K562 (cell line): ENCODE measurements at regions not wholly inside any gene's neighbourhood (a gene's known extent, or its start where the extent isn't known, plus 50 kb on each side); places are given as distances from the start of the nearest gene placed in this dataset.

Experiments
- ATAC-seq: fragments of 200-7000 bp; cut with Tn5 transposase; 3 replicates; pipeline ENCODE4 v1.9.1; 2020; ENCODE audit warnings: moderate library complexity
- BruUV-seq: library from RNA; stranded (reverse); fragments of 400-500 nt; replicated peaks from 2 replicates; lab custom pipeline; 2021; lab: Mats Ljungman, UMichigan
- CTCF ChIA-PET: fragments of 300-600 bp; formaldehyde crosslinking; extraction: SDS; loops from one replicate; lab custom pipeline; 2021; ENCODE audit warnings: low intra/inter-chr PET ratio; lab: Yijun Ruan, JAX
- POLR2A ChIA-PET: fragments of 300-600, 350-650 bp; sonication (Branson Sonifier 250); formaldehyde crosslinking; extraction: SDS; loops from one replicate; lab custom pipeline; 2021; ENCODE audit warnings: antibody characterized with exemption, inconsistent platforms; lab: Yijun Ruan, JAX
- DNase-seq, 4 experiments: peaks; one replicate each; pipeline versions ENCODE4 v3.0.0 to v3.0.0-alpha.2; 2011 to 2018; ENCODE audit warnings: low spot score in 3 of 4, mixed read lengths in 3 of 4; ENCODE audit errors: extremely low read depth in 1 of 4
- FAIRE-seq: peaks from 2 replicates; lab custom pipeline; 2011; peaks lifted over from hg19 to GRCh38; lab: Jason Lieb, UNC
- H2AFZ ChIP-seq: 2 replicates; pipeline ENCODE4 v1.6.0; 2011; ENCODE audit warnings: low read depth, low read length, control low read depth, inconsistent platforms
- H3K27ac ChIP-seq: fragments of 200-600 bp; 3 replicates; pipeline ENCODE4 v1.8.0; 2011; ENCODE audit warnings: low read depth, mild to moderate bottlenecking, control low read depth, inconsistent platforms, low read length, moderate library complexity, mixed read lengths; ENCODE audit errors: extremely low read depth
- H3K27me3 ChIP-seq, 2 experiments: fragments of 300-600 bp in 1 of 2; 2 replicates in 1 of 2; 3 replicates in 1 of 2; pipeline versions ENCODE4 v1.6.0 to v1.8.0; 2011; ENCODE audit warnings: inconsistent platforms in 2 of 2, low read length in 2 of 2, mild to moderate bottlenecking in 1 of 2, mixed read lengths in 1 of 2, moderate library complexity in 1 of 2; ENCODE audit not compliant: control insufficient read depth in 2 of 2, insufficient read depth in 2 of 2
- H3K36me3 ChIP-seq: fragments of 300-600 bp; 3 replicates; pipeline ENCODE4 v1.8.0; 2011; ENCODE audit warnings: mild to moderate bottlenecking, low read length, inconsistent platforms; ENCODE audit not compliant: control insufficient read depth, insufficient read depth
- H3K4me1 ChIP-seq, 2 experiments: fragments of 200-600 bp in 1 of 2; replicated peaks in 1 of 2; 2 replicates in 1 of 2; 3 replicates in 1 of 2; pipeline versions ENCODE4 v1.5.1 to v1.8.0; 2011; ENCODE audit warnings: inconsistent platforms in 2 of 2, low read length in 2 of 2, mild to moderate bottlenecking in 1 of 2, mixed read lengths in 1 of 2, moderate library complexity in 1 of 2; ENCODE audit not compliant: control insufficient read depth in 2 of 2, insufficient read depth in 2 of 2
- H3K4me2 ChIP-seq: 2 replicates; pipeline ENCODE4 v1.6.1; 2011; ENCODE audit warnings: low read length, control low read depth, inconsistent platforms, mixed read lengths; ENCODE audit not compliant: insufficient read depth
- H3K4me3 ChIP-seq: fragments of 200-600 bp; sonication (generic), shearing (Covaris generic); 2 replicates; pipeline ENCODE4 v1.5.1; 2016; ENCODE audit warnings: control low read depth, inconsistent platforms
- H3K79me2 ChIP-seq: fragments of 200-600 bp; 3 replicates; pipeline ENCODE4 v1.8.0; 2011; ENCODE audit warnings: low read length, inconsistent platforms; ENCODE audit not compliant: control insufficient read depth, insufficient read depth
- H3K9ac ChIP-seq, 2 experiments: 2 replicates each; pipeline versions ENCODE4 v1.6.0 to v1.6.1; 2011; ENCODE audit warnings: low read depth in 2 of 2, low read length in 2 of 2, control low read depth in 1 of 2, inconsistent platforms in 1 of 2, mild to moderate bottlenecking in 1 of 2, mixed read lengths in 1 of 2; ENCODE audit not compliant: insufficient read depth in 1 of 2
- H3K9me1 ChIP-seq: one replicate; pipeline ENCODE4 v1.6.0; 2011; ENCODE audit warnings: inconsistent platforms, mild to moderate bottlenecking, low read length, moderate library complexity; ENCODE audit not compliant: control insufficient read depth, insufficient read depth
- H3K9me3 ChIP-seq: replicated peaks from 2 replicates; pipeline ENCODE4 v1.5.1; 2011; ENCODE audit warnings: low read depth, low read length, inconsistent platforms; ENCODE audit not compliant: control insufficient read depth, insufficient read depth
- H4K20me1 ChIP-seq: replicated peaks from 2 replicates; pipeline ENCODE4 v1.6.1; 2011; ENCODE audit warnings: low read length, inconsistent platforms, mixed read lengths; ENCODE audit not compliant: control insufficient read depth, insufficient read depth
- CBX2 ChIP-seq: fragments of 200-600 bp; sonication (generic); IDR thresholded peaks from one replicate; pipeline ENCODE4 v1.6.1; 2012; ENCODE audit warnings: mild to moderate bottlenecking, low read length, inconsistent platforms; ENCODE audit not compliant: insufficient read depth, poor library complexity, severe bottlenecking
- FIP1L1 ChIP-seq: fragments of 200-400 bp; formaldehyde crosslinking; IDR thresholded peaks from 2 replicates; pipeline ENCODE4 v1.6.1; 2018; ENCODE audit warnings: mild to moderate bottlenecking, low read depth, low read length; ENCODE audit not compliant: poor library complexity, severe bottlenecking
- HDGF ChIP-seq: fragments of 450-650 bp; IDR thresholded peaks from 2 replicates; pipeline ENCODE4 v1.6.1; 2016
- NFIC ChIP-seq: fragments of 450-650 bp; IDR thresholded peaks from 2 replicates; pipeline ENCODE4 v1.6.1; 2017; ENCODE audit warnings: mild to moderate bottlenecking, inconsistent platforms
- NR3C1 ChIP-seq: sonication (generic); formaldehyde crosslinking; IDR thresholded peaks from 2 replicates; pipeline ENCODE4 v1.8.1; 2022; ENCODE audit warnings: missing genetic modification reagents
- RB1 ChIP-seq: fragments of 450-650 bp; IDR thresholded peaks from 2 replicates; pipeline ENCODE4 v1.6.1; 2017; ENCODE audit warnings: low read depth, mild to moderate bottlenecking
- SIN3A ChIP-seq, 2 experiments: fragments of 150-350 bp in 1 of 2; IDR thresholded peaks; 2 replicates each; pipeline ENCODE4 v1.6.1; 2011 to 2016; ENCODE audit warnings: borderline replicate concordance in 2 of 2, low read depth in 2 of 2, low read length in 2 of 2, mild to moderate bottlenecking in 2 of 2, moderate library complexity in 2 of 2; ENCODE audit not compliant: control insufficient read depth in 1 of 2
- SIRT6 ChIP-seq: IDR thresholded peaks from one replicate; pipeline ENCODE4 v1.6.1; 2012; ENCODE audit warnings: low read depth, mild to moderate bottlenecking, control low read depth, inconsistent platforms, low read length, moderate library complexity
- SMAD4 ChIP-seq: fragments of 250-450 bp; sonication (Bioruptor Pico); conservative IDR thresholded peaks from 2 replicates; pipeline ENCODE4 v1.8.0; 2021; ENCODE audit warnings: inconsistent platforms, mild to moderate bottlenecking, moderate library complexity
- SNRNP70 ChIP-seq: fragments of 200-400 bp; formaldehyde crosslinking; optimal IDR thresholded peaks from 2 replicates; pipeline ENCODE3; 2017; ENCODE audit warnings: low read depth, low read length
- SP1 ChIP-seq: sonication (generic); formaldehyde crosslinking; IDR thresholded peaks from 2 replicates; pipeline ENCODE4 v1.8.1; 2022; ENCODE audit warnings: mild to moderate bottlenecking, missing genetic modification reagents
- ZNF24 ChIP-seq: fragments of 450-650 bp; IDR thresholded peaks from 2 replicates; pipeline ENCODE4 v1.6.1; 2016
- ZNF347 ChIP-seq: fragments of 450-650 bp; formaldehyde crosslinking; IDR thresholded peaks from 2 replicates; pipeline ENCODE4 v1.4.0; 2020; ENCODE audit warnings: low read depth, mild to moderate bottlenecking, moderate library complexity
- ZNF668 ChIP-seq: fragments of 250-450 bp; sonication (Bioruptor Pico); IDR thresholded peaks from 2 replicates; pipeline ENCODE4 v1.8.0; 2022; ENCODE audit warnings: mild to moderate bottlenecking, inconsistent platforms
- WGBS: fragments of 100-300 bp; shearing (Covaris generic); methylation state at CpG from one replicate; pipeline ENCODE4 v1.1.6; 2016; ENCODE audit warnings: low coverage, mixed read lengths; ENCODE audit not compliant: insufficient coverage; ENCODE audit errors: missing lambda C conversion rate; 5-methylcytosine and 5-hydroxymethylcytosine counted together
- in situ Hi-C: fragments of 300-500 bp; cut with MboI; formaldehyde crosslinking; loops from 4 replicates; pipeline ENCODE4 v1.15.0; 2018; ENCODE audit warnings: inconsistent platforms, mixed read lengths
- intact Hi-C: fragments of 100-400 bp; cut with micrococcal nuclease; formaldehyde crosslinking; loops from 2 replicates; pipeline ENCODE4 v1.14.2; 2022
- TF ChIP-seq, protein P1 (sequence below), 2 experiments: fragments of 450-650 bp; IDR thresholded peaks; 2 replicates each; pipeline ENCODE4 v1.6.1; 2018; ENCODE audit warnings: mild to moderate bottlenecking in 2 of 2, low read depth in 1 of 2; ENCODE audit not compliant: partially characterized antibody in 2 of 2
- TF ChIP-seq, protein P2 (sequence below), 2 experiments: fragments of 450-650 bp; conservative IDR thresholded peaks; 2 replicates each; pipeline ENCODE4 v1.6.1; 2017; ENCODE audit warnings: mild to moderate bottlenecking in 2 of 2, moderate library complexity in 2 of 2
- TF ChIP-seq, protein P3 (sequence below): sonication (generic); IDR thresholded peaks from 2 replicates; pipeline ENCODE4 v1.6.1; 2016

DNA sequence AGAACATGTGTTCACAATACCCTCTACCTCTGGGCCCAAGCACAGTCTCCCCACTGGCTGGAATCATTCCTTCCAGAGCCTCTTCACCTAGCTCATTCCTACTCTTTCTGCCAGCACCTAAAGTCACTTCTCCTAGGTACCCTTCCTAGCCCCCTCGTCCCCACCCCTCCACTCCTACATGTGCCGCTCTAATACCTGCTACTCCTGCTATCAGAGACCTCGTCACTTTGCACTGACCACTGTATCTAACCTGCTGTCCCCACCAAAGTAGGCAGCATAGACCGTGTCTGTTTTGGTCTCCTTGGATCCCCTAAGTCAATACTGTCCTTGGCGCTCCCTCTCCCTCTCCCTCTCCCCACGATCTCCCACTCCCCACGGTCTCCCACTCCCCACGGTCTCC lies 53.2 kb upstream of the PKDCC start:
- ATAC-seq (no peak), FAIRE-seq (no peak), DNase-seq (no peak)
- TF ChIP-seq NFIC (no peak), ZNF668 (CRISPR knock-in tag) (no peak), SMAD4 (CRISPR knock-in tag) (no peak), SP1 (CRISPR knock-in tag) (no peak), HDGF (no peak), SIRT6 (no peak), FIP1L1 (no peak), SNRNP70 (no peak), CBX2 (no peak), SIN3A (IDR thresholded peaks at IDR 0.05; ENCODE audit: borderline replicate concordance in 2 of 2, control insufficient read depth in 1 of 2, low read depth in 2 of 2, low read length in 2 of 2) (no peak), ZNF347 (CRISPR knock-in tag) (no peak), RB1 (no peak), ZNF24 (no peak), NR3C1 (CRISPR knock-in tag) (no peak)
- TF ChIP-seq, protein P1, sequence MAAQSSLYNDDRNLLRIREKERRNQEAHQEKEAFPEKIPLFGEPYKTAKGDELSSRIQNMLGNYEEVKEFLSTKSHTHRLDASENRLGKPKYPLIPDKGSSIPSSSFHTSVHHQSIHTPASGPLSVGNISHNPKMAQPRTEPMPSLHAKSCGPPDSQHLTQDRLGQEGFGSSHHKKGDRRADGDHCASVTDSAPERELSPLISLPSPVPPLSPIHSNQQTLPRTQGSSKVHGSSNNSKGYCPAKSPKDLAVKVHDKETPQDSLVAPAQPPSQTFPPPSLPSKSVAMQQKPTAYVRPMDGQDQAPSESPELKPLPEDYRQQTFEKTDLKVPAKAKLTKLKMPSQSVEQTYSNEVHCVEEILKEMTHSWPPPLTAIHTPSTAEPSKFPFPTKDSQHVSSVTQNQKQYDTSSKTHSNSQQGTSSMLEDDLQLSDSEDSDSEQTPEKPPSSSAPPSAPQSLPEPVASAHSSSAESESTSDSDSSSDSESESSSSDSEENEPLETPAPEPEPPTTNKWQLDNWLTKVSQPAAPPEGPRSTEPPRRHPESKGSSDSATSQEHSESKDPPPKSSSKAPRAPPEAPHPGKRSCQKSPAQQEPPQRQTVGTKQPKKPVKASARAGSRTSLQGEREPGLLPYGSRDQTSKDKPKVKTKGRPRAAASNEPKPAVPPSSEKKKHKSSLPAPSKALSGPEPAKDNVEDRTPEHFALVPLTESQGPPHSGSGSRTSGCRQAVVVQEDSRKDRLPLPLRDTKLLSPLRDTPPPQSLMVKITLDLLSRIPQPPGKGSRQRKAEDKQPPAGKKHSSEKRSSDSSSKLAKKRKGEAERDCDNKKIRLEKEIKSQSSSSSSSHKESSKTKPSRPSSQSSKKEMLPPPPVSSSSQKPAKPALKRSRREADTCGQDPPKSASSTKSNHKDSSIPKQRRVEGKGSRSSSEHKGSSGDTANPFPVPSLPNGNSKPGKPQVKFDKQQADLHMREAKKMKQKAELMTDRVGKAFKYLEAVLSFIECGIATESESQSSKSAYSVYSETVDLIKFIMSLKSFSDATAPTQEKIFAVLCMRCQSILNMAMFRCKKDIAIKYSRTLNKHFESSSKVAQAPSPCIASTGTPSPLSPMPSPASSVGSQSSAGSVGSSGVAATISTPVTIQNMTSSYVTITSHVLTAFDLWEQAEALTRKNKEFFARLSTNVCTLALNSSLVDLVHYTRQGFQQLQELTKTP (IDR thresholded peaks at IDR 0.05; ENCODE audit: low read depth in 1 of 2, partially characterized antibody in 2 of 2) = no peak
- TF ChIP-seq, protein P2, sequence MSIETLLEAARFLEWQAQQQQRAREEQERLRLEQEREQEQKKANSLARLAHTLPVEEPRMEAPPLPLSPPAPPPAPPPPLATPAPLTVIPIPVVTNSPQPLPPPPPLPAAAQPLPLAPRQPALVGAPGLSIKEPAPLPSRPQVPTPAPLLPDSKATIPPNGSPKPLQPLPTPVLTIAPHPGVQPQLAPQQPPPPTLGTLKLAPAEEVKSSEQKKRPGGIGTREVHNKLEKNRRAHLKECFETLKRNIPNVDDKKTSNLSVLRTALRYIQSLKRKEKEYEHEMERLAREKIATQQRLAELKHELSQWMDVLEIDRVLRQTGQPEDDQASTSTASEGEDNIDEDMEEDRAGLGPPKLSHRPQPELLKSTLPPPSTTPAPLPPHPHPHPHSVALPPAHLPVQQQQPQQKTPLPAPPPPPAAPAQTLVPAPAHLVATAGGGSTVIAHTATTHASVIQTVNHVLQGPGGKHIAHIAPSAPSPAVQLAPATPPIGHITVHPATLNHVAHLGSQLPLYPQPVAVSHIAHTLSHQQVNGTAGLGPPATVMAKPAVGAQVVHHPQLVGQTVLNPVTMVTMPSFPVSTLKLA (conservative IDR thresholded peaks at IDR 0.05) = no peak
- TF ChIP-seq, protein P3, sequence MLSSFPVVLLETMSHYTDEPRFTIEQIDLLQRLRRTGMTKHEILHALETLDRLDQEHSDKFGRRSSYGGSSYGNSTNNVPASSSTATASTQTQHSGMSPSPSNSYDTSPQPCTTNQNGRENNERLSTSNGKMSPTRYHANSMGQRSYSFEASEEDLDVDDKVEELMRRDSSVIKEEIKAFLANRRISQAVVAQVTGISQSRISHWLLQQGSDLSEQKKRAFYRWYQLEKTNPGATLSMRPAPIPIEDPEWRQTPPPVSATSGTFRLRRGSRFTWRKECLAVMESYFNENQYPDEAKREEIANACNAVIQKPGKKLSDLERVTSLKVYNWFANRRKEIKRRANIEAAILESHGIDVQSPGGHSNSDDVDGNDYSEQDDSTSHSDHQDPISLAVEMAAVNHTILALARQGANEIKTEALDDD = no peak
- Histone ChIP-seq H4K20me1 (0 out of 2 replicates have a peak, but pooled peaks cover 4% of the 10 kb centered on the region), H3K4me3 (no peak overlapping the region), H3K36me3 (no peaks in the 10 kb centered on the region), H3K9me1 (no peaks in the 10 kb centered on the region), H3K9me3 (no peaks in the 10 kb centered on the region), H3K9ac (no peak overlapping the region), H3K79me2 (no peaks in the 10 kb centered on the region), H3K27me3 (peaks cover 20 to 23% of the 10 kb centered on the region in 2 experiments), H3K27ac (no peak overlapping the region), H3K4me2 (no peak overlapping the region), H2AFZ (no peak overlapping the region), H3K4me1 (no peaks in the 10 kb centered on the region)
- ChIA-PET CTCF (no interaction called here), POLR2A (interaction anchor here (0.6 kb wide), 2 partner anchors 41 to 239 kb away, joined by 3 read pairs; no protein-coding TSS in a partner anchor)
- in situ Hi-C loops = no loop called here
- intact Hi-C loops = no loop called here
- WGBS = 2% methylated on average over 8 of the region's 8 CpGs
- BruUV-seq = no TSS peak
